GM20431 (cell line): ENCODE measurements at regions not wholly inside any gene's neighbourhood (a gene's known extent, or its start where the extent isn't known, plus 50 kb on each side); places are given as distances from the start of the nearest gene placed in this dataset.

Experiments
- in situ Hi-C: fragments of 300-500 bp; cut with MseI, MboI; formaldehyde crosslinking; loops from one replicate; pipeline ENCODE4 v1.15.0; 2020; ENCODE audit warnings: low sequenced_read_pairs; ENCODE audit not compliant: unreplicated experiment

DNA sequence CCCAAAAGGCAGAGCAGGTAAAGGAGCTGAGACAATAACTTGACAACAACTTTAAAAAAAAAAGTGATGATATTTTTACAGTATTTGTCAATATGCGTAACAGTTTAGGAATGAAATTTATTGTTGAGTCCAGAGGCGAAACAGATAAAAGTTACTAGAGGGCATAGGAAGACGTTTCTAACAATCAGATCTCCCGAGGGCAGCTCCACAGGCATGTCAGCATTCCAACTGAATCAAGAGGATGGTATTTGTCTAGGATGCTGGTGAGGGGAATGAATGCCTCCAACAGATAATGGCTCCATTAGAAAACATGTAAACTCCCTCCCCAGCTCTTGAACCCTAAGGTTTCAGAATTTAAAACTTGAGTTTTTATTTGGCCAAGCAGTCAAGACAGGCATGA is 733.9 kb upstream of the SORCS1 start:
- in situ Hi-C loops = no loop called here

- in situ Hi-C loops = no loop called here
Observed at GRCh38 chr10:107894516-107894915, 730.0 kb upstream of the SORCS1 start.

DNA sequence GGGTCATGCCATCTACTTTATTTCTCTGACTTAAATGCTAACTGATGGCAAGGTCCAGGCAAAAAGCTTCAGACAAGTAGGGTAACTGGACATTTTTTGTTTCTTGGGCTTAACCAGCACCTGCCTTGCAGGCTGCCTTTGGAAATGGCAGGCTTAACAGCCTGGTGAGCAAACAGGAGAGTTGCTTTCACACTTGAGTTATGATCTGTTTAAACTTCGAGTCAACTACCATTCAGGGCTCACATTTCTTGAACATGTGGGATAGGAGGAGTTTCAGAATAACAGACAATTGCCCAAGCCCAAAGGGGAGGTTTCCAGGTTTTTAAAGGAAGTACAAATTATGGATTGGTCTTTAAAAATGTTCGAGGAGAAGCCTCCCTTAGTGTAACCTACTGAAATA is 724.6 kb upstream of the SORCS1 start:
- in situ Hi-C loops = no loop called here

GRCh38 chr10:107880185-107880584 is 715.7 kb upstream of the SORCS1 start:
- in situ Hi-C loops = no loop called here

GRCh38 chr10:107873007-107873406 is 708.5 kb upstream of the SORCS1 start:
- in situ Hi-C loops = no loop called here

GRCh38 chr10:107865691-107866090 is 701.2 kb upstream of the SORCS1 start:
- in situ Hi-C loops = no loop called here

DNA sequence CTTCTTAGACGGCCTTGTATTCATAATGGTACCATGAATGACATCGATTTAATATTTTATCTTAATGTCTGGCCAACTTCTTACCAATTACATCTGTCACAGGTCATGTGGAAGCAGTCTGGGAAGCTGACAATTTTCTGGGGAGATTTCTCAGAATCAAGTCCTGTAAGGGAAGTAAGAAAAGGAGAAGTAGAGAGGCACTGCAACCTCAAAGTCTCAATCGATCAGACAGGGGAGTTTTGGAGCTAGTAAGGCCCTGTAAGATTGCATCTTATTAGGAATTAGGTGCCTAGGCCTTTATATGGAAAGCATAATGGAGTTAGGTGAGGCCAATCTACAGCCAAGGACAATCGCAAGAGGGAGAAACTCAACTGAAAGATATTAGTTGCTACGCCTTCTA is 694.6 kb upstream of the SORCS1 start:
- in situ Hi-C loops = no loop called here

- in situ Hi-C loops = no loop called here
Observed at GRCh38 chr10:107856047-107856315, 691.5 kb upstream of the SORCS1 start.

DNA sequence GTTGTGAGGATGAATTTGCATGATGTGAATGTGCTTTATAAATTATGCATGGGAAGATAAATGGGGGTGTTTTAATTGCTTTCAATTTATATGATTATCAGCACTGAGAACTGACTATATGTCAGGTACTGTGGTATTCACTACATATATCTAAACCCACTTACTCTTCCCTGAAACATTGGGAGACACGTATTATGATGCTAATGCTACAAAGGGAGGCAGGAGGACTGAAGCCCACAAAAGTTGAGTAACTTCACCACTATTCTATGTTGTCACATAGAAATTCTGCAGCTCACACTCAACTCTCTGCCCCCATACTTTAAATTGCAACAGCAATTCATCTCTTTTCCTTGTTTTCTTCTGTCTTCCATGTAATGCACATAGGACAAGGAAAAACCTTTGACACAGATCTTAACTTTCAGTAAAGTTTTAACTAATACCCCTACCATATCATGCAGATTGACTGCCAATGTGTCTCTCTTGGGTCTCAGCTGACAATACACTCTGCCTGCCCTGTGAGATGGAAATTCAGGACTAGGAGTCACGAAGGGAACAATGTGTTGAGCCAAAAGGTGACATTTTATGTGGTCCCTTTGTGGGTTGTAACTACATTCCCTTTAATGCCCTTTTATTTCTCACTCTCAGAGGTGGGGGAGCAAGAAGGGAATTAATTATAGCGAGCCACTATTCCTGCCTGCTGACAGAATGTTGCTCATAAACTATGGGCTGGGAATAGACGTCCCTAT is 691.0 kb upstream of the SORCS1 start:
- in situ Hi-C loops = no loop called here

DNA sequence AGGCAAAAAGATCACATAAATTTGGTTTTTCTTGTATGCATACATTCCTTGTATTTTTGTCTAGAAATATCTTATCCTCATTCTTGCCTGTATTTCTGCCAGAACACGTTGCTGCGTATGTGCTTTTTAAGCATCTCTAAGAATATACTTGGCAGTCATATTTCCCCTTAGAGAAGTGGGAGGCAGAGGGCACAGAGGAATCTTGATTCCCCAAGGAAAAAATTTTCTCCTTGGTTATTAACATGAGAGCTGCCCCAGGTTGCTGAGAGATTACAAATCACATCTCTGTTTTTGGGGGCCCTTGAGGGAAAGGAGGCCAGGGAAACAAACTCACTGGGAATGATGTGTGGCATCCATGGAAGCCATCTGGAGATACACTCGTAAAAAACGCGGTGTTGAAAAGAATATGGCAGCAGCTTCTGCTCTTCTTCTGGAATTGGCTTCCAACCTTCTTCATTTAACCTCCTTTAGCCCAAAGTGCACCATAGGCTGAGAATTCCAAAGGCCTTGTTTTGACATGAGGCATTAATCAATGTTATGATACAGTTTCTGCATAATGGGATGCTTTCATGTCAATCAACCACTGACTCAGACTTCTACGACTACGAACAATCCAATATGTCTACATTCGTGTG is 684.3 kb upstream of the SORCS1 start:
- in situ Hi-C loops = no loop called here

- in situ Hi-C loops = no loop called here
Observed at GRCh38 chr10:107847620-107848019, 683.1 kb upstream of the SORCS1 start.

DNA sequence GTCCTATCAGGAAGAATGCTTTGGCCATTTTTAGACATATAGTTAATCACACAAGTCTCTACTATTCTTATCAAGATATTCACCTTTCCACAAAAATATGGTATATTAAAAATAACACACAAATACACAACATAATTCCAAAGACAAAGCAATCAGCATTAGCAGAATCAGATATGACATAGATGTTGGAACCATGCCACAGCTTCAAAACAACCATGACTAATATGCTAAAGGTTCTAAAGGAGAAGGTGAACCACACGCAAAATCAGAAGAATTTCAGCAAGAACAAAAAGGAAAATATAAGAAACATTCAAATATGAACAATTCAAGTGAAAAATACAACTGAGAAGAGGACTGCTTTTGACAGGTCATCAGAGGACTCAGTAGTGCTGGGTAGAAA is 670.2 kb upstream of the SORCS1 start:
- in situ Hi-C loops = no loop called here

DNA sequence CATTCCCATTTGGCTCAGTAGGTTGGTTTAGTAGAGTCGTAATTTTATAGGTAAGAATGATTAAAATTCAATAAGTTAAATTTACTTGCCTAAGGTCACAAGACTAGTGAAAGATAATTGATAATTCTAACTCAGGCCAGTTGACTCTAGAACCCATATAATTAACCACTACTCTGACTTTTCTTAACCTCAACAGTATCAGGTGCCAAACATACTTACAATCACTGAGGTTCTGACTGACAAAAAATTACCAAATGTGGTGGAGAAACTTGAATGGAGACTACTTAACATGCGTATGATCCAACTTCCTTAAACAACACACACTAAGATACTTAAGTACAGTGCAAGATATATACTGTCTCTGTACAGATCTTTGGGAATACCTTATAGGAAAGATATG is 667.3 kb upstream of the SORCS1 start:
- in situ Hi-C loops = no loop called here

- in situ Hi-C loops = no loop called here
Observed at GRCh38 chr10:107829161-107829560, 664.7 kb upstream of the SORCS1 start.

GRCh38 chr10:107826171-107826570 is 661.7 kb upstream of the SORCS1 start:
- in situ Hi-C loops = no loop called here

DNA sequence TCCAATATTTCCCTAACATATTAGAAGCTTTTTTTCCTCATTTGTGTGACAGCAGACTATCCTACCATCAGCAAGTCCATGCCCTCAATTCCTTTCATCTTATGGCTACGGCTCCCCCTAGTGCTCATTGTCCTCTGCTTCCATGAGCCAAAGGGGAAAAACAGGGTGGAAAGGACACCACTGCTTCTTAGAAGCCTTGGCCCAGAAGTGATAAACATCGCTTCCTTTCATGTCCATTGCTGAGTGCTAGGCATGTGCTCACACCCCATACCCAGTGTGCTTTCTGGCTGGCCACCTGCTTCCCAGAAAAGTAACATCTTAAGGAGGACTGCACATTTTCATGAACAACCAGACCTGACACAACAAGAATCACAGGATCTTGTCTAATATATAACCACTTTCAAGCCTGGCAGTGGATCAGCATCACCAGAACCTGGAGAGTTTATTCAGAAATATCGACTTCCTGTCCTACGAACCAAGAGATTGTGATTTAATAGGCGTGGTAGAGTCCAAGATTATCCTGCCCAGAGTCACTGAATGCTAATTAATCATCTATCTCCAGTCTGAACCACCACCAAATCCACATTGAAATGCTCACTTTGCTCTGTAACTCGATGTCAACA is 650.5 kb upstream of the SORCS1 start:
- in situ Hi-C loops = loop anchor here (25.0 kb wide), 1 partner anchor 403 kb away; no protein-coding TSS in a partner anchor

DNA sequence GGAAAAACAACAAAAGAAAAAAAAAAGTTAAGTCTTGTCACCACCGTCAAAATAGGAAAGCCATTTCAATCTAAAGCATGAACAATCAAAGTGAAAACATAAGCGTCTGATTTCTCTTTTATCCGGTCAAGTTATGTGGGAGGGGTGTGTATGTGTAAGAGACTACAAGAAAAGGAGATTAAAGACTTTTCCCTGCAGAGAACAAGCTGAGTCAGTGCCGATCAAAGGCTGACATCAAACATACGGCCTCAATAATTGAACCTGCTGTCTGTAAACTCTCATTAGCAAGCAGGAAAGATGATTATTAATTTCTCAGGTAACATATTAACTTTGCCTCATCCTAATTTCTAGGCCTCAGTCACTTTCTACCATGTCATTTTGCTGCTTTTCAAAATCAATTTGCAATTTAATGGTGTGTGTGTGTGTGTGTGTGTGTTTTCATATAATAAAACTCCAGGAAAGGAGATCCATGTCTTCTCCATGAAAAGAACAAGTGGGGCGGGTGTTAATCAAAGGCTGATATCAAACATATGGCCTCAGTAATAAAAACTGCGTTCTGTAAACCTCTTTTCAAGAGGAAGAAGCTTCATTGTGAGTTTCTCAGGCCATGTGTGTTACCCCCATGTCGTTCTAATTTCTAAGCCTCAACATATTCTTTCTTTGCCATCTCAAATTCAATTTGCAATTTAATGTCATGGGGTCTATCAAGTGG is 649.1 kb upstream of the SORCS1 start:
- in situ Hi-C loops = loop anchor here (25.0 kb wide), 1 partner anchor 401 kb away; no protein-coding TSS in a partner anchor

DNA sequence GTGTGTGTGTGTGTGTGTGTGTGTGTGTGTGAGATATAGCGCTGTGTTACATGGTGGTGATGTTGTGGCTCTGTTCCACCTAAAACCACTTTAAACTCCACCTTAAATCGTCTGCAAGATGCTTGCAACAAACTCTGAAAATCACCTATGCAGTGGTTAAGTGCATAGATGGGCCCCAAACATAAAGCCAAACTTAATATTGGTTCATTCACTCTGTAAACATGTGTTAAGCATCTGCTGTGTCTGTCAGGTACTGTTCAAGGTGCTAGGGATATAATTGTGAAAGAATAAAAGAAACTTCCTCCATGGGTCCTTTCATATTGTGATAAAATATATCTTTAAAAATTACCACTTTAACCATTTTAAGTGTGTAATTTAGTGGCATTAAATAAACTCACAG is 645.4 kb upstream of the SORCS1 start:
- in situ Hi-C loops = loop anchor here (25.0 kb wide), 1 partner anchor 398 kb away; no protein-coding TSS in a partner anchor

GRCh38 chr10:107807836-107808235 is 643.3 kb upstream of the SORCS1 start:
- in situ Hi-C loops = loop anchor here (25.0 kb wide), 1 partner anchor 396 kb away; no protein-coding TSS in a partner anchor

DNA sequence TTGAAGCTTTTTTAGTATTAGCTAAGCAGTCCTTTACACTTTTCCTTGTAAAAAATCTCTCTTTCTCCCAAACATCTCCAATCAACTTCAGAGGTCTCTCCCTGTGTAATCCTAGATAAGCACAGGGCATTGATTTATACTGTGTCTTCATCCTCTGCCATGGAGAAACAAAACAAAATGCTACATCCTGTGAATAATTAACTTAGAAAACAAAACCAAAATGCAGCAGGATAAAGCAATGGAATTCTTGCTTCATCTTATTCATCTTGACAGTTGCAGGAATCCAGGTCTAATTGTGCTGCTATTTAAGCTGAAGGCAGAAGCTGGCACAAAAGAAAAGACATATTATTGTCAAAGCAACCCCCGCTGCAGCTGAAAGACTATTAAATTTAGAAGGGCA is 641.5 kb upstream of the SORCS1 start:
- in situ Hi-C loops = loop anchor here (25.0 kb wide), 1 partner anchor 394 kb away; no protein-coding TSS in a partner anchor

- in situ Hi-C loops = loop anchor here (25.0 kb wide), 1 partner anchor 391 kb away; no protein-coding TSS in a partner anchor
Observed at GRCh38 chr10:107803546-107803945, 639.0 kb upstream of the SORCS1 start.
